Heart left ventricle (tissue), 13 donors: ENCODE measurements at regions not wholly inside any gene's neighbourhood (a gene's known extent, or its start where the extent isn't known, plus 50 kb on each side); places are given as distances from the start of the nearest gene placed in this dataset.

ENCODE experiments used
- CTCF ChIP-seq, 12 donors: fragments of 200-600 bp; sonication (generic) in 4 of 12; IDR thresholded peaks; one replicate each; pipeline versions ENCODE4 v1.5.0 to v1.8.0; 2018 to 2022; ENCODE audit warnings: antibody characterized with exemption in 12 of 12, mild to moderate bottlenecking in 5 of 12
- POLR2A ChIP-seq, 2 donors: fragments of 450-650 bp; IDR thresholded peaks; one replicate each; pipeline ENCODE4 v1.6.1; 2017; ENCODE audit warnings: antibody characterized with exemption in 2 of 2, mild to moderate bottlenecking in 2 of 2, moderate library complexity in 2 of 2
- donor health status: ischemic (EF 13 %, LVEDD 7.1; RV severe dilation, severe dysfunction).
- donor health status: DM: no; HTN: yes; CAD: no.
- donor health status: DM: no; HTN: no; CAD: no.
- donor health status: ischemic (EF 25% LVEDD 6.9; RV normal size, moderate dysfunction).
- donor health status: ischemic (EF 25% LVEDD 5.7; RV mildly dilated, moderate dysfunction).
- donor health status: ischemic (EF 35%, LVEDD 5.7; RV mildly dilated, moderate dysfunction).
- donor health status: nonischemic (EF 11% LVEDD 7.7; RV severe dilation, severe dysfunction).
- donor health status: DM: yes; HTN: yes; CAD: no.
- donor health status: PGD.
- donor health status: ischemic (EF 29% LVEDD 5.4; RV normal size, mild dysfunction).
- donor health status: nonischemic (EF 23%, LVEDD 6.1; RV moderate dilation, normal function).

DNA sequence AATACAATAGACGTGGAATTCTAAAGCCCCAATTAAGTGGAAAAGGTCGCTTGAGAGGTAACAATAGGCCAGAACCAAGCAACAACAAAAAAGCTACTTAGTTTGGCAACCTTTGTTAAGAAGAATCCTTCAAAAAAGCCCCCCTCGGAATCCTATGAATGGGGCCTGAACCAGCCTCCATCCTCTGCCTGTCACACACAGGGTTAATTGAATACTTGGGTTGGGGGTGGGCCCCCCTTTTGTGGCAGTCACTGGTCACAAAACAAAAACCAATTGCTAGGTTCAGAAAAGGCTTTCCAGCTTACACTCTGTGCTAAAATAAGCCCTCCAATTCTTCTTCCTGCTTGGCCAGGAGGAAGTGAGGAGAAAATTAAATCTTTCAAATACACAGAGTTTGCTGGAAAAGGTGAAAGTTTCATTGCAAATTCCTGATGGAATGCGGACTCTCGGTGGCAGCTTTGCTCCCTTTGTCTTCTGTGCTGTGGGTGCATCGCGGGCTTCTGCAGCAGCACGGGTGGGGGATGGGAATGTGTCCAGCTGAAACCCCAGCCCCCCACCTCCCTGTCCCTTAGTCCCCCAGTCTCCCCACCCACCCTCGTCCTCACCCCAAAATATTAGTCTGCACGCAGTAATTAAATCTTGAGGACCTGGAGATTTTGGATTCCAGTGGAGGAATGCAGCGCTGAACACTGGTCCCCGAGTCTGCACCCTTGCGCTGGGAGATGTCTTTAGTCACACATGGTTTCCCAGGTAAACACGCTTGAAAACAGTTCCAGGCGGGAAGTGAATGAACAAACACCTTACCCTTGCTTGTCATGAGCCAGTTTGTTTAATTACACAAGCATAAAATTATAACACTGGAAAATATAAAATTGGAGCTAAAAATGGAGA, 254.3 kb downstream of the SOX11 start:
- TF ChIP-seq CTCF (IDR thresholded peaks at IDR 0.05) = no peak
- TF ChIP-seq POLR2A (IDR thresholded peaks at IDR 0.05) = no peak
